Suprapubic skin (tissue), 4 donors: ENCODE measurements at regions not wholly inside any gene's neighbourhood (a gene's known extent, or its start where the extent isn't known, plus 50 kb on each side); places are given as distances from the start of the nearest gene placed in this dataset.

ENCODE experiments used
- DNase-seq, 2 donors: peaks; one replicate each; pipeline ENCODE4 v3.0.0-alpha.2; 2019; ENCODE audit warnings: low spot score in 2 of 2
- H3K27ac ChIP-seq: fragments of 200-600 bp; sonication (generic); one replicate; pipeline ENCODE4 v1.5.1; 2019
- H3K27me3 ChIP-seq: fragments of 200-600 bp; sonication (generic); one replicate; pipeline ENCODE4 v1.5.1; 2019
- H3K36me3 ChIP-seq: fragments of 200-600 bp; sonication (generic); one replicate; pipeline ENCODE4 v1.5.1; 2019
- H3K4me1 ChIP-seq: fragments of 200-600 bp; sonication (generic); one replicate; pipeline ENCODE4 v1.5.1; 2019
- H3K4me3 ChIP-seq: fragments of 200-600 bp; sonication (generic); one replicate; pipeline ENCODE4 v1.5.1; 2019; ENCODE audit warnings: mild to moderate bottlenecking
- H3K9me3 ChIP-seq: fragments of 200-600 bp; sonication (generic); one replicate; pipeline ENCODE4 v1.5.1; 2019
- EP300 ChIP-seq: sonication (generic); formaldehyde crosslinking; IDR thresholded peaks from one replicate; pipeline ENCODE4 v1.6.1; 2017; ENCODE audit warnings: antibody characterized with exemption
- POLR2A ChIP-seq, 2 donors: fragments of 450-650 bp; IDR thresholded peaks; one replicate each; pipeline ENCODE4 v1.6.1; 2017; ENCODE audit warnings: antibody characterized with exemption in 2 of 2, mild to moderate bottlenecking in 2 of 2, moderate library complexity in 2 of 2
- POLR2AphosphoS5 ChIP-seq, 3 donors: sonication (generic); formaldehyde crosslinking; IDR thresholded peaks; one replicate each; pipeline ENCODE4 v1.6.1; 2017; ENCODE audit warnings: antibody characterized with exemption in 3 of 3
- WGBS: methylation state at CpG from one replicate; pipeline ENCODE4 v1.1.5; 2018; 5-methylcytosine and 5-hydroxymethylcytosine counted together
- TF ChIP-seq, protein P1 (sequence below), 2 donors: fragments of 200-600 bp in 1 of 2; fragments of 450-650 bp in 1 of 2; sonication (generic) in 1 of 2; IDR thresholded peaks; one replicate each; pipeline ENCODE4 v1.5.1; 2016 to 2019; ENCODE audit warnings: antibody characterized with exemption in 2 of 2, mild to moderate bottlenecking in 1 of 2, moderate library complexity in 1 of 2

DNA sequence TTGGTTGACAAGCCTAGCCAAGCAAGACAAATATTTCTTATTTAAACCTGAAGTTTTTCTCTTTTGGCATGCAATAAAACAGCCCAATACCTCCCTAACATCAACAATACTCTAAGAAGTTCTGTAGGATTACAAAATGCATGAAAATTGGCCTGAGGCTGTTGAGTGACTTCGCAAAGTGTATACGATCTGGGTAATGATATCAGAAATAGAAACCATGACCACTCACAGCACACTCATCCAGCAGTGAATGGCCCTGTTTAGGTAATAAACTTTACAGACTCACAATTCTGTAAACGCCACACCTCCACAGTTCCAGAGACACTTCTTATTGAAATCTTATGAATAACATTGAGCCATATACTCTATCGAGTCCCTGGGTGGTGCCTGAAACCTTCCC, 83.0 kb upstream of the NAALADL2 start:
- Histone ChIP-seq H3K27ac (no peak overlapping the region), H3K36me3 (no peaks in the 10 kb centered on the region), H3K4me3 (no peak overlapping the region), H3K4me1 (no peaks in the 10 kb centered on the region), H3K9me3 (no peaks in the 10 kb centered on the region), H3K27me3 (no peaks in the 10 kb centered on the region)
- TF ChIP-seq POLR2AphosphoS5 (IDR thresholded peaks at IDR 0.05) (no peak), EP300 (no peak), POLR2A (IDR thresholded peaks at IDR 0.05) (no peak)
- TF ChIP-seq, protein P1, sequence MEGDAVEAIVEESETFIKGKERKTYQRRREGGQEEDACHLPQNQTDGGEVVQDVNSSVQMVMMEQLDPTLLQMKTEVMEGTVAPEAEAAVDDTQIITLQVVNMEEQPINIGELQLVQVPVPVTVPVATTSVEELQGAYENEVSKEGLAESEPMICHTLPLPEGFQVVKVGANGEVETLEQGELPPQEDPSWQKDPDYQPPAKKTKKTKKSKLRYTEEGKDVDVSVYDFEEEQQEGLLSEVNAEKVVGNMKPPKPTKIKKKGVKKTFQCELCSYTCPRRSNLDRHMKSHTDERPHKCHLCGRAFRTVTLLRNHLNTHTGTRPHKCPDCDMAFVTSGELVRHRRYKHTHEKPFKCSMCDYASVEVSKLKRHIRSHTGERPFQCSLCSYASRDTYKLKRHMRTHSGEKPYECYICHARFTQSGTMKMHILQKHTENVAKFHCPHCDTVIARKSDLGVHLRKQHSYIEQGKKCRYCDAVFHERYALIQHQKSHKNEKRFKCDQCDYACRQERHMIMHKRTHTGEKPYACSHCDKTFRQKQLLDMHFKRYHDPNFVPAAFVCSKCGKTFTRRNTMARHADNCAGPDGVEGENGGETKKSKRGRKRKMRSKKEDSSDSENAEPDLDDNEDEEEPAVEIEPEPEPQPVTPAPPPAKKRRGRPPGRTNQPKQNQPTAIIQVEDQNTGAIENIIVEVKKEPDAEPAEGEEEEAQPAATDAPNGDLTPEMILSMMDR (IDR thresholded peaks at IDR 0.05), result no peak
- WGBS, result 69% methylated on average over 4 of the region's 4 CpGs
- DNase-seq, result no peak

DNA sequence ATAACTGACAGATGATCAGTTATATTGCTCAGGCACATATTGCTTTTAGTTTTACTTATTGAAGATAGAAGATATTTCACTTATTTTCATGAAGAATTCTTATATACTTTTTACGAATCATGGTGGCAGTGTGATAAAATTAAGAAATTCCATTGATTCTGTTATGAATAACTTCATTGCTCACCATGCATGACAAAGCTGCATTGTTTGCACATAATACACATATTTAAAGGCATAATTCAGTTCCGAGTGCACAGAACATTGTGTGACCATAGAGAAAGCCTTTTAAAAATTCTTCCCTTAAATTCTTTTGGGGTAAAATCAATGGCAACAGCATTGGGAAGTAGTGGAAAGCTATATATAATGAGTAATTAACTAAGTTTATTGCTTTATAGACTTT, 82.5 kb upstream of the NAALADL2 start:
- Histone ChIP-seq H3K9me3 (no peaks in the 10 kb centered on the region), H3K27ac (no peak overlapping the region), H3K4me1 (no peaks in the 10 kb centered on the region), H3K36me3 (no peaks in the 10 kb centered on the region), H3K4me3 (no peak overlapping the region), H3K27me3 (no peaks in the 10 kb centered on the region)
- DNase-seq, result no peak
- TF ChIP-seq EP300, result no peak
- TF ChIP-seq POLR2AphosphoS5 (IDR thresholded peaks at IDR 0.05), result no peak
- TF ChIP-seq, protein P1 (IDR thresholded peaks at IDR 0.05), result no peak
- TF ChIP-seq POLR2A (IDR thresholded peaks at IDR 0.05), result no peak
- WGBS, result 83% methylated on average over 2 of the region's 2 CpGs

DNA sequence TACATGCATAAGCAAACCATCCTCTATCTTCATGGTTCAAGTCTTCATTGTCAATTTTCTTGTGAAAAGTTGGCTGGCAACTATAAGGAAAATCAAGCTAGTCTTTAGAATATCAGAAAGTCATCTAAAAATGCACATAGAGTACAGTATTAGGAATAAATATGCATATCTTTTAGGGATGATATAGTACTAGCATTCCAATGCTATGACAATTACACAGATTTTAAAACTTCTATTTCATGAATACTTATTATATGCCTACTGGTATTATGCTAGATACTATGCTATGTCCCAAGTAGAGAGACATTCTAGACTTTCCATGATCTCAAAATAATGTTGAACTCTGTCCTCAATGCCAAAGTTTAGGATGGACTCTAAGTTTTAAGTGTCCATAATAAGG, 81.3 kb upstream of the NAALADL2 start:
- no peak for TF ChIP-seq POLR2AphosphoS5 (IDR thresholded peaks at IDR 0.05)
- TF ChIP-seq, protein P1 (IDR thresholded peaks at IDR 0.05), result no peak
- no peak for TF ChIP-seq EP300
- TF ChIP-seq POLR2A (IDR thresholded peaks at IDR 0.05), result no peak
- Histone ChIP-seq H3K9me3 (no peaks in the 10 kb centered on the region), H3K27ac (no peak overlapping the region), H3K27me3 (no peaks in the 10 kb centered on the region), H3K4me3 (no peak overlapping the region), H3K4me1 (no peaks in the 10 kb centered on the region), H3K36me3 (no peaks in the 10 kb centered on the region)
- no peak for DNase-seq

DNA sequence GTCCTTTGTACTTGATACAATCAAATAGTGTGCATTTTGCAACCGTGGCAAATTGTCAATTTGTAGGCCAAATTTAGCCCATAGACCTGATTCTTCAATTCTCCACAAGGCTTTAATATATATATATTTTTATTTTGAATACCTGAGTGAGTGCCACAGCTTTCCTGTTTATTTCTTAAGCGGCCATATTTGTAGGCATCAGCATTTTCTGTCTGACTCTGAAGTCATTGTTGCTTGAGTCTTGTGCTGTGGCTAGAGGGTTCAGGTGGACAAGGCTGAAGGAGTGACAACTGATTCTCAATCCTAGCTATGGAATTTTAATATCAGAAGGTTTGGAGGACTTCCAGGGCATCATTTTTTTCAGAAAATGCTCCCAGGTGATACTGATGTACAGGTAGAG, 75.6 kb upstream of the NAALADL2 start:
- Histone ChIP-seq H3K27ac (no peak overlapping the region), H3K9me3 (no peaks in the 10 kb centered on the region), H3K4me3 (no peak overlapping the region), H3K36me3 (no peaks in the 10 kb centered on the region), H3K27me3 (no peaks in the 10 kb centered on the region), H3K4me1 (no peaks in the 10 kb centered on the region)
- TF ChIP-seq, protein P1 (IDR thresholded peaks at IDR 0.05), result no peak
- DNase-seq, result no peak
- 93% methylated on average over 2 of the region's 2 CpGs for WGBS

DNA sequence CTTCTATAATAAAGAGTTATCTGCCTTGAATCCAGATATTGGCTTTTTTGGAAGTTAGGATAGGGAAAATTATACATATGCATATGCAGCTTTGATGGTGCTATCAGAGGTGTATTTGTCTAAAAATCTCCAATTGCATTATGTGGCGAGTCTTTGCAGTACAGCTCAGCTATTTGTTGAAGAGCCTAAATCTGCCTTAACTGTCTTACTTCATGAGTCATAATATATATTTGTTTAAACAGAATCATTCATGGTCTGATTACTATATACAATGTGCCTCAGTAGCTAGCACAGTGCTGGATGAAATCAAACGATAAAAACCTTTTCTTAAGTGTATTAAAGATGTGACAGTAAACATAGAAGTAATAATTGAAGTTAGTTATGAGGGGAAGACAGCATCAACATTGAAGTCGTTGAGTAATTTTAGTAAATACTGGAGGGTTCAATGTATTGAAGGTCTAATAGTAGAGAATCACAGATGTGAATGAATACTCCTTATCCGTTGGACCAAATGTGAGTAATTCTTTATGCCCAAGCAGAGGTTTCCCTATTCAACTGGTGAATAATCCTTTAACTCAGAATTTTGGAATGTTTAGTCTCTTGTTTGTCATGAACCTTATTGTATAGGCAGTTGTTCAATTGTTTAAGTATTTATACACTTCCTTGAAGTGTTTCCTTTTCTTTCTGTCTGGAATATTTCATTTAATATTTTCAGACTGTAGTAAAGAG, 74.8 kb upstream of the NAALADL2 start:
- TF ChIP-seq, protein P1 (IDR thresholded peaks at IDR 0.05), result no peak
- TF ChIP-seq POLR2AphosphoS5 (IDR thresholded peaks at IDR 0.05), result no peak
- no peak for TF ChIP-seq EP300
- no peak for TF ChIP-seq POLR2A (IDR thresholded peaks at IDR 0.05)
- WGBS, result 92% methylated on average over 4 of the region's 4 CpGs
- H3K4me3 ChIP-seq, result no peak overlapping the region

More for the DNA sequence above, 74.8 kb upstream of the NAALADL2 start:
- Histone ChIP-seq H3K36me3 (no peaks in the 10 kb centered on the region), H3K27ac (no peak overlapping the region), H3K4me1 (no peaks in the 10 kb centered on the region), H3K9me3 (no peaks in the 10 kb centered on the region), H3K27me3 (no peaks in the 10 kb centered on the region)
- no peak for DNase-seq
